ENCODE measurements at regions not wholly inside any gene's neighbourhood (a gene's known extent, or its start where the extent isn't known, plus 50 kb on each side); places are given as distances from the start of the nearest gene placed in this dataset.
A peak's percentile ranks its signal among the peaks of the same experiment; 100 is the strongest.

- H3K4me3 ChIP-seq (ENCODE audit: low read depth, low read length), result no peak overlapping the region
- peak; percentile 6 for DNase-seq (ENCODE audit: low read depth)
- no peak for TF ChIP-seq CTCF (IDR thresholded peaks at IDR 0.05; ENCODE audit: insufficient read depth, low read depth, low read length, missing control alignments)
Observed at GRCh38 chr3:73718326-73719110, 93.8 kb upstream of the PDZRN3 start.

GRCh38 chr3:73716418-73716817, 91.7 kb upstream of the PDZRN3 start:
- no peak for TF ChIP-seq CTCF (IDR thresholded peaks at IDR 0.05; ENCODE audit: insufficient read depth, low read depth, low read length, missing control alignments)
- DNase-seq (ENCODE audit: low read depth), result no peak

GRCh38 chr3:73710340-73710739, 85.6 kb upstream of the PDZRN3 start:
- DNase-seq (ENCODE audit: low read depth), result no peak
- no peak overlapping the region for H3K4me3 ChIP-seq (ENCODE audit: low read depth, low read length)
- no peak for TF ChIP-seq CTCF (IDR thresholded peaks at IDR 0.05; ENCODE audit: insufficient read depth, low read depth, low read length, missing control alignments)

More at GRCh38 chr3:73716418-73716817, 91.7 kb upstream of the PDZRN3 start:
- H3K4me3 ChIP-seq (ENCODE audit: low read depth, low read length), result no peak overlapping the region

GRCh38 chr3:73709712-73710111, 85.0 kb upstream of the PDZRN3 start:
- no peak overlapping the region for H3K4me3 ChIP-seq (ENCODE audit: low read depth, low read length)
- DNase-seq (ENCODE audit: low read depth), result no peak
- TF ChIP-seq CTCF (IDR thresholded peaks at IDR 0.05; ENCODE audit: insufficient read depth, low read depth, low read length, missing control alignments), result no peak

- no peak for DNase-seq (ENCODE audit: low read depth)
- TF ChIP-seq CTCF (IDR thresholded peaks at IDR 0.05; ENCODE audit: insufficient read depth, low read depth, low read length, missing control alignments), result no peak
Observed at GRCh38 chr3:73708956-73709355, 84.2 kb upstream of the PDZRN3 start.

GRCh38 chr3:73707772-73708171, 83.0 kb upstream of the PDZRN3 start:
- H3K4me3 ChIP-seq (ENCODE audit: low read depth, low read length), result no peak overlapping the region
- no peak for TF ChIP-seq CTCF (IDR thresholded peaks at IDR 0.05; ENCODE audit: insufficient read depth, low read depth, low read length, missing control alignments)
- no peak for DNase-seq (ENCODE audit: low read depth)

More at GRCh38 chr3:73708956-73709355, 84.2 kb upstream of the PDZRN3 start:
- H3K4me3 ChIP-seq (ENCODE audit: low read depth, low read length), result no peak overlapping the region

GRCh38 chr3:73706771-73707170, 82.0 kb upstream of the PDZRN3 start:
- no peak for DNase-seq (ENCODE audit: low read depth)
- no peak for TF ChIP-seq CTCF (IDR thresholded peaks at IDR 0.05; ENCODE audit: insufficient read depth, low read depth, low read length, missing control alignments)
- H3K4me3 ChIP-seq (ENCODE audit: low read depth, low read length), result no peak overlapping the region
